K562 (cell line): ENCODE measurements at regions not wholly inside any gene's neighbourhood (a gene's known extent, or its start where the extent isn't known, plus 50 kb on each side); places are given as distances from the start of the nearest gene placed in this dataset.

Source experiments
- ARID1B ChIP-seq: fragments of 450-650 bp; IDR thresholded peaks from 2 replicates; pipeline ENCODE4 v1.6.1; 2016; ENCODE audit warnings: antibody characterized with exemption, mild to moderate bottlenecking, inconsistent platforms
- ARID2 ChIP-seq: fragments of 450-650 bp; IDR thresholded peaks from 2 replicates; pipeline ENCODE4 v1.6.1; 2017; ENCODE audit warnings: antibody characterized with exemption, mild to moderate bottlenecking
- ATF7 ChIP-seq: fragments of 450-650 bp; IDR thresholded peaks from 2 replicates; pipeline ENCODE4 v1.7.1; 2014; ENCODE audit warnings: mild to moderate bottlenecking, moderate library complexity
- DPF2 ChIP-seq: fragments of 450-650 bp; IDR thresholded peaks from 2 replicates; pipeline ENCODE4 v1.6.1; 2016
- EHMT2 ChIP-seq: fragments of 450-650 bp; IDR thresholded peaks from 2 replicates; pipeline ENCODE4 v1.6.1; 2018; ENCODE audit warnings: antibody characterized with exemption
- EP300 ChIP-seq: IDR thresholded peaks from 2 replicates; pipeline ENCODE4 v1.6.1; 2012; ENCODE audit warnings: low read length, improper control_type of control experiment
- ETV5 ChIP-seq: sonication (generic); formaldehyde crosslinking; IDR thresholded peaks from 2 replicates; pipeline ENCODE4 v1.4.0; 2020; ENCODE audit warnings: low read depth, mild to moderate bottlenecking, missing genetic modification reagents
- FOXJ2 ChIP-seq: fragments of 200-800 bp; sonication (Bioruptor generic); IDR thresholded peaks from 2 replicates; pipeline ENCODE4 v1.6.1; 2016; ENCODE audit warnings: missing genetic modification characterization, missing compliant biosample characterization
- FOXK2 ChIP-seq, 2 experiments: fragments of 450-650 bp; IDR thresholded peaks in 1 of 2; conservative IDR thresholded peaks in 1 of 2; 2 replicates each; pipeline ENCODE4 v1.6.1; 2016; ENCODE audit warnings: low read depth in 2 of 2, mild to moderate bottlenecking in 1 of 2
- KLF16 ChIP-seq: IDR thresholded peaks from 2 replicates; pipeline ENCODE4 v1.6.1; 2016; ENCODE audit warnings: antibody characterized with exemption
- RBM14 ChIP-seq: fragments of 200-400 bp; formaldehyde crosslinking; IDR thresholded peaks from 2 replicates; pipeline ENCODE4 v1.6.1; 2018; ENCODE audit warnings: low read depth, mild to moderate bottlenecking, low read length, moderate library complexity, borderline replicate concordance; ENCODE audit not compliant: insufficient read depth
- SRSF7 ChIP-seq: fragments of 200-400 bp; formaldehyde crosslinking; optimal IDR thresholded peaks from 2 replicates; pipeline ENCODE3; 2017; ENCODE audit warnings: mild to moderate bottlenecking, low read depth, low read length
- SUPT5H ChIP-seq: fragments of 450-650 bp; IDR thresholded peaks from 2 replicates; pipeline ENCODE4 v1.6.1; 2016
- TBL1XR1 ChIP-seq, 2 experiments: IDR thresholded peaks; 2 replicates each; pipeline ENCODE4 v1.6.1; 2012; ENCODE audit warnings: improper control_type of control experiment in 2 of 2, low read length in 2 of 2, mild to moderate bottlenecking in 1 of 2
- ZNF311 ChIP-seq: fragments of 250-450 bp; sonication (Bioruptor Pico); IDR thresholded peaks from 2 replicates; pipeline ENCODE4 v1.4.0; 2020; ENCODE audit warnings: mild to moderate bottlenecking, moderate library complexity
- ZNF384 ChIP-seq: IDR thresholded peaks from 2 replicates; pipeline ENCODE4 v1.6.1; 2012; ENCODE audit warnings: low read depth, low read length, improper control_type of control experiment
- TF ChIP-seq, protein P1 (sequence below), 2 experiments: IDR thresholded peaks in 1 of 2; conservative IDR thresholded peaks in 1 of 2; 2 replicates each; pipeline ENCODE4 v1.6.1; 2016; ENCODE audit warnings: low read depth in 2 of 2, mild to moderate bottlenecking in 1 of 2, missing compliant biosample characterization in 1 of 2, missing genetic modification characterization in 1 of 2, moderate library complexity in 1 of 2
- TF ChIP-seq, protein P2 (sequence below): fragments of 450-650 bp; IDR thresholded peaks from 2 replicates; pipeline ENCODE4 v1.6.1; 2016; ENCODE audit warnings: antibody characterized with exemption
- TF ChIP-seq, protein P3 (sequence below): fragments of 450-650 bp; IDR thresholded peaks from 2 replicates; pipeline ENCODE4 v1.6.1; 2017; ENCODE audit warnings: antibody characterized with exemption, mild to moderate bottlenecking
- TF ChIP-seq, protein P4 (sequence below): fragments of 450-650 bp; formaldehyde crosslinking; IDR thresholded peaks from 2 replicates; pipeline ENCODE4 v1.4.0; 2022; ENCODE audit warnings: mild to moderate bottlenecking, moderate library complexity
- TF ChIP-seq, protein P5 (sequence below): fragments of 250-450 bp; sonication (Bioruptor Pico); IDR thresholded peaks from 2 replicates; pipeline ENCODE4 v1.6.1; 2021; ENCODE audit warnings: mild to moderate bottlenecking

DNA sequence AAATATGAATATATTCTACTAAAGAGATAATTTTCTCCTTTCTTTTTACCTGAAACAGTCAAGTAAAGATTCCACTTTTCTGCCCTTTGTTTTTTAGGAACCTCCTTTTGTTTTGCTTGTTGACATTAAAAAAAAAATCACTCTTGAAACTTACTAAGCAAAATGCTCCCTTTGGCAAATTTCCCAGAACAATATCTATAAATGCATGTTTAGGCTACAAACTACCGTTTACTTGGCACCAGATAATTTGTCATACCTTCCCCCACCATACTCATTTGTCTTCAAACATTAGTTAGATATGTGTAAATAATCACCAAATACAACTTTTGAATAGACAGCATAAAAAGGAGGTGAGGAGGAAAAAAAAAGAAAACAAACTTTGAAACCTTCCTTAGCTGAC is 604.7 kb downstream of the RFPL4B start (continued):
- TF ChIP-seq, protein P1, sequence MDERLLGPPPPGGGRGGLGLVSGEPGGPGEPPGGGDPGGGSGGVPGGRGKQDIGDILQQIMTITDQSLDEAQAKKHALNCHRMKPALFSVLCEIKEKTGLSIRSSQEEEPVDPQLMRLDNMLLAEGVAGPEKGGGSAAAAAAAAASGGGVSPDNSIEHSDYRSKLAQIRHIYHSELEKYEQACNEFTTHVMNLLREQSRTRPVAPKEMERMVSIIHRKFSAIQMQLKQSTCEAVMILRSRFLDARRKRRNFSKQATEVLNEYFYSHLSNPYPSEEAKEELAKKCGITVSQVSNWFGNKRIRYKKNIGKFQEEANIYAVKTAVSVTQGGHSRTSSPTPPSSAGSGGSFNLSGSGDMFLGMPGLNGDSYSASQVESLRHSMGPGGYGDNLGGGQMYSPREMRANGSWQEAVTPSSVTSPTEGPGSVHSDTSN (CRISPR knock-in tag; IDR thresholded peaks at IDR 0.05; ENCODE audit: low read depth) = no peak
- TF ChIP-seq, protein P1 (tag; conservative IDR thresholded peaks at IDR 0.05; ENCODE audit: low read depth) = peak; percentile 65
- TF ChIP-seq DPF2 (peak; percentile 77), ZNF384 (peak; percentile 71), FOXK2 (conservative IDR thresholded peaks at IDR 0.05 in 1 of 2, IDR thresholded peaks at IDR 0.05 in 1 of 2; ENCODE audit: low read depth in 2 of 2) (peak; percentile 59 to 70; a peak in 1 of 4 replicates), EP300 (peak; percentile 68; the same call in 1 of the 2 replicates), ZNF311 (CRISPR knock-in tag) (no peak), ARID2 (no peak), ATF7 (no peak), FOXJ2 (tag) (peak; percentile 85), RBM14 (no peak), SRSF7 (no peak), SUPT5H (no peak), EHMT2 (no peak), ARID1B (peak; percentile 70), ETV5 (no peak), KLF16 (no peak), TBL1XR1 (IDR thresholded peaks at IDR 0.05; ENCODE audit: low read length in 2 of 2) (0 out of 4 replicates have a peak, but pooled peaks of 1 of the 2 experiments have one; percentile 36)
- TF ChIP-seq, protein P2, sequence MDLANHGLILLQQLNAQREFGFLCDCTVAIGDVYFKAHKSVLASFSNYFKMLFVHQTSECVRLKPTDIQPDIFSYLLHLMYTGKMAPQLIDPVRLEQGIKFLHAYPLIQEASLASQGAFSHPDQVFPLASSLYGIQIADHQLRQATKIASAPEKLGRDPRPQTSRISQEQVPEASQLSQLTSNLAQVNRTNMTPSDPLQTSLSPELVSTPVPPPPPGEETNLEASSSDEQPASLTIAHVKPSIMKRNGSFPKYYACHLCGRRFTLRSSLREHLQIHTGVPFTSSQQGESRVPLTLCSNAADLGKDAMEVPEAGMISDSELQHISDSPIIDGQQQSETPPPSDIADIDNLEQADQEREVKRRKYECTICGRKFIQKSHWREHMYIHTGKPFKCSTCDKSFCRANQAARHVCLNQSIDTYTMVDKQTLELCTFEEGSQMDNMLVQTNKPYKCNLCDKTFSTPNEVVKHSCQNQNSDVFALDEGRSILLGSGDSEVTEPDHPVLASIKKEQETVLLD = no peak
- TF ChIP-seq, protein P3, sequence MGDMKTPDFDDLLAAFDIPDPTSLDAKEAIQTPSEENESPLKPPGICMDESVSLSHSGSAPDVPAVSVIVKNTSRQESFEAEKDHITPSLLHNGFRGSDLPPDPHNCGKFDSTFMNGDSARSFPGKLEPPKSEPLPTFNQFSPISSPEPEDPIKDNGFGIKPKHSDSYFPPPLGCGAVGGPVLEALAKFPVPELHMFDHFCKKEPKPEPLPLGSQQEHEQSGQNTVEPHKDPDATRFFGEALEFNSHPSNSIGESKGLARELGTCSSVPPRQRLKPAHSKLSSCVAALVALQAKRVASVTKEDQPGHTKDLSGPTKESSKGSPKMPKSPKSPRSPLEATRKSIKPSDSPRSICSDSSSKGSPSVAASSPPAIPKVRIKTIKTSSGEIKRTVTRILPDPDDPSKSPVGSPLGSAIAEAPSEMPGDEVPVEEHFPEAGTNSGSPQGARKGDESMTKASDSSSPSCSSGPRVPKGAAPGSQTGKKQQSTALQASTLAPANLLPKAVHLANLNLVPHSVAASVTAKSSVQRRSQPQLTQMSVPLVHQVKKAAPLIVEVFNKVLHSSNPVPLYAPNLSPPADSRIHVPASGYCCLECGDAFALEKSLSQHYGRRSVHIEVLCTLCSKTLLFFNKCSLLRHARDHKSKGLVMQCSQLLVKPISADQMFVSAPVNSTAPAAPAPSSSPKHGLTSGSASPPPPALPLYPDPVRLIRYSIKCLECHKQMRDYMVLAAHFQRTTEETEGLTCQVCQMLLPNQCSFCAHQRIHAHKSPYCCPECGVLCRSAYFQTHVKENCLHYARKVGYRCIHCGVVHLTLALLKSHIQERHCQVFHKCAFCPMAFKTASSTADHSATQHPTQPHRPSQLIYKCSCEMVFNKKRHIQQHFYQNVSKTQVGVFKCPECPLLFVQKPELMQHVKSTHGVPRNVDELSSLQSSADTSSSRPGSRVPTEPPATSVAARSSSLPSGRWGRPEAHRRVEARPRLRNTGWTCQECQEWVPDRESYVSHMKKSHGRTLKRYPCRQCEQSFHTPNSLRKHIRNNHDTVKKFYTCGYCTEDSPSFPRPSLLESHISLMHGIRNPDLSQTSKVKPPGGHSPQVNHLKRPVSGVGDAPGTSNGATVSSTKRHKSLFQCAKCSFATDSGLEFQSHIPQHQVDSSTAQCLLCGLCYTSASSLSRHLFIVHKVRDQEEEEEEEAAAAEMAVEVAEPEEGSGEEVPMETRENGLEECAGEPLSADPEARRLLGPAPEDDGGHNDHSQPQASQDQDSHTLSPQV = 0 out of 2 replicates have a peak, but pooled peaks have one; percentile 22
- TF ChIP-seq, protein P4, sequence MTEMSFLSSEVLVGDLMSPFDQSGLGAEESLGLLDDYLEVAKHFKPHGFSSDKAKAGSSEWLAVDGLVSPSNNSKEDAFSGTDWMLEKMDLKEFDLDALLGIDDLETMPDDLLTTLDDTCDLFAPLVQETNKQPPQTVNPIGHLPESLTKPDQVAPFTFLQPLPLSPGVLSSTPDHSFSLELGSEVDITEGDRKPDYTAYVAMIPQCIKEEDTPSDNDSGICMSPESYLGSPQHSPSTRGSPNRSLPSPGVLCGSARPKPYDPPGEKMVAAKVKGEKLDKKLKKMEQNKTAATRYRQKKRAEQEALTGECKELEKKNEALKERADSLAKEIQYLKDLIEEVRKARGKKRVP = no peak
- TF ChIP-seq, protein P5, sequence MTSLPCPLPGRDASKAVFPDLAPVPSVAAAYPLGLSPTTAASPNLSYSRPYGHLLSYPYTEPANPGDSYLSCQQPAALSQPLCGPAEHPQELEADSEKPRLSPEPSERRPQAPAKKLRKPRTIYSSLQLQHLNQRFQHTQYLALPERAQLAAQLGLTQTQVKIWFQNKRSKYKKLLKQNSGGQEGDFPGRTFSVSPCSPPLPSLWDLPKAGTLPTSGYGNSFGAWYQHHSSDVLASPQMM (CRISPR knock-in tag) = no peak
